Testis (tissue), 2 donors: ENCODE measurements at regions not wholly inside any gene's neighbourhood (a gene's known extent, or its start where the extent isn't known, plus 50 kb on each side); places are given as distances from the start of the nearest gene placed in this dataset.
A peak's percentile ranks its signal among the peaks of the same experiment; 100 is the strongest.

Experiments used
- DNase-seq: peaks from one replicate; pipeline ENCODE4 v3.0.0-alpha.2; 2019
- H3K27ac ChIP-seq, 2 donors: fragments of 200-600 bp; sonication (generic); one replicate each; pipeline ENCODE4 v1.5.1; 2019
- H3K27me3 ChIP-seq: fragments of 200-600 bp; sonication (generic); one replicate; pipeline ENCODE4 v1.5.1; 2019
- H3K36me3 ChIP-seq: fragments of 200-600 bp; sonication (generic); one replicate; pipeline ENCODE4 v1.5.1; 2017; ENCODE audit warnings: low read depth; ENCODE audit errors: missing control alignments
- H3K4me1 ChIP-seq: fragments of 200-600 bp; sonication (generic); one replicate; pipeline ENCODE4 v1.5.1; 2019
- H3K4me3 ChIP-seq, 2 donors: fragments of 200-600 bp; sonication (generic); one replicate each; pipeline ENCODE4 v1.5.1; 2017 to 2019
- H3K9me3 ChIP-seq: fragments of 200-600 bp; sonication (generic); one replicate; pipeline ENCODE4 v1.5.1; 2017
- CTCF ChIP-seq, 3 experiments: fragments of 450-650 bp in 2 of 3; fragments of 200-600 bp in 1 of 3; sonication (generic) in 1 of 3; IDR thresholded peaks; one replicate each; pipeline ENCODE4 v1.5.1; 2016 to 2019; ENCODE audit warnings: antibody characterized with exemption in 3 of 3, mild to moderate bottlenecking in 2 of 3, moderate library complexity in 1 of 3
- POLR2A ChIP-seq: fragments of 450-650 bp; IDR thresholded peaks from one replicate; pipeline ENCODE4 v1.6.1; 2017; ENCODE audit warnings: antibody characterized with exemption, mild to moderate bottlenecking, moderate library complexity
- WGBS, 2 donors: methylation state at CpG; one replicate each; pipeline ENCODE4 v1.1.5; 2018; 5-methylcytosine and 5-hydroxymethylcytosine counted together
- intact Hi-C: fragments of 100-400 bp; cut with DNase I; formaldehyde crosslinking; loops from one replicate; pipeline ENCODE4 v1.15.1; 2023; ENCODE audit warnings: low total_unique reads

- TF ChIP-seq POLR2A: no peak
- no peak for TF ChIP-seq CTCF (IDR thresholded peaks at IDR 0.05)
- Histone ChIP-seq H3K36me3 (no peaks in the 10 kb centered on the region), H3K27ac (no peak overlapping the region), H3K4me3 (no peak overlapping the region), H3K27me3 (no peaks in the 10 kb centered on the region), H3K9me3 (no peaks in the 10 kb centered on the region), H3K4me1 (no peaks in the 10 kb centered on the region)
- DNase-seq: no peak
- intact Hi-C loops: no loop called here
Measured at GRCh38 chr2:193966590-193966989, 1690.4 kb upstream of the SLC39A10 start.

- H3K4me1 ChIP-seq: no peaks in the 10 kb centered on the region
- H3K27ac ChIP-seq: no peak overlapping the region
- 73 to 74% methylated on average over 4 of the region's 4 CpGs for WGBS, 2 donors
- DNase-seq: no peak
- H3K27me3 ChIP-seq: no peaks in the 10 kb centered on the region
- no peak for TF ChIP-seq CTCF (IDR thresholded peaks at IDR 0.05)
- no peak for TF ChIP-seq POLR2A
- intact Hi-C loops: no loop called here
- no peak overlapping the region for H3K4me3 ChIP-seq
- H3K9me3 ChIP-seq: no peaks in the 10 kb centered on the region
- H3K36me3 ChIP-seq: no peaks in the 10 kb centered on the region
Measured at GRCh38 chr2:193965263-193965662, 1691.8 kb upstream of the SLC39A10 start.

- Histone ChIP-seq H3K36me3 (no peaks in the 10 kb centered on the region), H3K9me3 (no peaks in the 10 kb centered on the region), H3K4me1 (no peaks in the 10 kb centered on the region), H3K4me3 (no peak overlapping the region), H3K27ac (no peak overlapping the region), H3K27me3 (no peaks in the 10 kb centered on the region)
- intact Hi-C loops: no loop called here
- TF ChIP-seq POLR2A (no peak), CTCF (IDR thresholded peaks at IDR 0.05) (peak in 1 of 3 experiments; percentile 36)
- DNase-seq: peak; percentile 18
- WGBS, 2 donors: 58 to 63% methylated on average over 4 of the region's 4 CpGs
Measured at GRCh38 chr2:193963472-193964119, 1693.4 kb upstream of the SLC39A10 start.

GRCh38 chr2:193946806-193947205, 1710.2 kb upstream of the SLC39A10 start:
- WGBS, 2 donors: 76 to 93% methylated on average over 1 of the region's 1 CpG
- Histone ChIP-seq H3K4me1 (no peaks in the 10 kb centered on the region), H3K27me3 (no peaks in the 10 kb centered on the region), H3K27ac (no peak overlapping the region), H3K4me3 (no peak overlapping the region), H3K9me3 (no peaks in the 10 kb centered on the region), H3K36me3 (no peaks in the 10 kb centered on the region)
- TF ChIP-seq CTCF (IDR thresholded peaks at IDR 0.05): no peak
- no peak for TF ChIP-seq POLR2A
- intact Hi-C loops: no loop called here
- DNase-seq: no peak

GRCh38 chr2:193943406-193943960, 1713.5 kb upstream of the SLC39A10 start:
- intact Hi-C loops: no loop called here
- Histone ChIP-seq H3K4me1 (no peaks in the 10 kb centered on the region), H3K4me3 (no peak overlapping the region), H3K27me3 (no peaks in the 10 kb centered on the region), H3K36me3 (no peaks in the 10 kb centered on the region), H3K27ac (no peak overlapping the region), H3K9me3 (no peaks in the 10 kb centered on the region)
- no peak for DNase-seq
- 62 to 71% methylated on average over 4 of the region's 4 CpGs for WGBS, 2 donors
- no peak for TF ChIP-seq CTCF (IDR thresholded peaks at IDR 0.05)
- no peak for TF ChIP-seq POLR2A
